ENCODE measurements at regions not wholly inside any gene's neighbourhood (a gene's known extent, or its start where the extent isn't known, plus 50 kb on each side); places are given as distances from the start of the nearest gene placed in this dataset.

GRCh38 chr6:74015427-74015826 lies 319.4 kb downstream of the CD109 start:
- TF ChIP-seq CTCF (IDR thresholded peaks at IDR 0.05), result no peak
- TF ChIP-seq EP300 (IDR thresholded peaks at IDR 0.05; ENCODE audit: low read depth), result no peak

Measured in transverse colon (tissue), 3 donors.